Uterus (tissue), 2 donors: ENCODE measurements at regions not wholly inside any gene's neighbourhood (a gene's known extent, or its start where the extent isn't known, plus 50 kb on each side); places are given as distances from the start of the nearest gene placed in this dataset.

Experiments
- CTCF ChIP-seq, 4 experiments: fragments of 200-600 bp in 2 of 4; fragments of 450-650 bp in 2 of 4; sonication (generic) in 2 of 4; IDR thresholded peaks; one replicate each; pipeline ENCODE4 v1.5.1; 2016 to 2019; ENCODE audit warnings: antibody characterized with exemption in 4 of 4, mild to moderate bottlenecking in 2 of 4, moderate library complexity in 1 of 4
- POLR2A ChIP-seq, 2 donors: fragments of 450-650 bp; IDR thresholded peaks; one replicate each; pipeline ENCODE4 v1.6.1; 2016; ENCODE audit warnings: antibody characterized with exemption in 2 of 2, mild to moderate bottlenecking in 1 of 2, moderate library complexity in 1 of 2

- TF ChIP-seq CTCF (IDR thresholded peaks at IDR 0.05) (no peak), POLR2A (IDR thresholded peaks at IDR 0.05) (no peak)
Measured at GRCh38 chr2:16063251-16063850, 123.0 kb downstream of the MYCN start.
